ENCODE measurements at regions not wholly inside any gene's neighbourhood (a gene's known extent, or its start where the extent isn't known, plus 50 kb on each side); places are given as distances from the start of the nearest gene placed in this dataset.

- Histone ChIP-seq H3K27ac (no peak overlapping the region), H3K9me3 (no peaks in the 10 kb centered on the region), H3K4me1 (no peaks in the 10 kb centered on the region), H3K4me3 (no peak overlapping the region), H3K27me3 (no peaks in the 10 kb centered on the region), H3K36me3 (no peaks in the 10 kb centered on the region)
- no peak for DNase-seq (ENCODE audit: low spot score)
- TF ChIP-seq CTCF (IDR thresholded peaks at IDR 0.05): no peak
These were observed 78.4 kb upstream of the PMEPA1 start for GRCh38 chr20:57787990-57788781.

GRCh38 chr20:57787151-57787989 is 77.6 kb upstream of the PMEPA1 start:
- no peaks in the 10 kb centered on the region for H3K27me3 ChIP-seq

GRCh38 chr20:57786304-57786932 is 76.6 kb upstream of the PMEPA1 start:
- DNase-seq (ENCODE audit: low spot score): no peak
- TF ChIP-seq CTCF (IDR thresholded peaks at IDR 0.05): no peak

More at GRCh38 chr20:57787151-57787989, 77.6 kb upstream of the PMEPA1 start:
- DNase-seq (ENCODE audit: low spot score): no peak
- Histone ChIP-seq H3K36me3 (no peaks in the 10 kb centered on the region), H3K4me3 (no peak overlapping the region), H3K9me3 (no peaks in the 10 kb centered on the region), H3K4me1 (no peaks in the 10 kb centered on the region), H3K27ac (no peak overlapping the region)
- TF ChIP-seq CTCF (IDR thresholded peaks at IDR 0.05): no peak

GRCh38 chr20:57785720-57786119 is 75.9 kb upstream of the PMEPA1 start:
- no peak for DNase-seq (ENCODE audit: low spot score)
- Histone ChIP-seq H3K27me3 (no peaks in the 10 kb centered on the region), H3K27ac (no peak overlapping the region), H3K36me3 (no peaks in the 10 kb centered on the region), H3K4me3 (no peak overlapping the region), H3K4me1 (no peaks in the 10 kb centered on the region), H3K9me3 (no peaks in the 10 kb centered on the region)
- no peak for TF ChIP-seq CTCF (IDR thresholded peaks at IDR 0.05)

More at GRCh38 chr20:57786304-57786932, 76.6 kb upstream of the PMEPA1 start:
- Histone ChIP-seq H3K27me3 (no peaks in the 10 kb centered on the region), H3K4me3 (no peak overlapping the region), H3K4me1 (no peaks in the 10 kb centered on the region), H3K9me3 (no peaks in the 10 kb centered on the region), H3K36me3 (no peaks in the 10 kb centered on the region), H3K27ac (no peak overlapping the region)

GRCh38 chr20:57785061-57785460 is 75.2 kb upstream of the PMEPA1 start:
- Histone ChIP-seq H3K4me3 (no peak overlapping the region), H3K27me3 (no peaks in the 10 kb centered on the region), H3K9me3 (no peaks in the 10 kb centered on the region), H3K27ac (no peak overlapping the region), H3K36me3 (no peaks in the 10 kb centered on the region), H3K4me1 (no peaks in the 10 kb centered on the region)
- no peak for DNase-seq (ENCODE audit: low spot score)
- no peak for TF ChIP-seq CTCF (IDR thresholded peaks at IDR 0.05)
